GM18498 (cell line): ENCODE measurements at regions not wholly inside any gene's neighbourhood (a gene's known extent, or its start where the extent isn't known, plus 50 kb on each side); places are given as distances from the start of the nearest gene placed in this dataset.

Experiments used
- ATAC-seq: cut with Tn5 transposase; IDR thresholded peaks from one replicate; pipeline ENCODE4 v1.9.1; 2021; ENCODE audit warnings: mild to moderate bottlenecking, moderate library complexity; ENCODE audit not compliant: unreplicated experiment

GRCh38 chr3:88209356-88209755 is 59.6 kb downstream of the C3orf38 start:
- no peak for ATAC-seq

GRCh38 chr3:88211096-88211890 is 61.5 kb downstream of the C3orf38 start:
- ATAC-seq, result no peak

- ATAC-seq, result peak; percentile 94
Observed at GRCh38 chr3:88219138-88219792, 69.5 kb downstream of the C3orf38 start.

GRCh38 chr3:88220126-88220525 is 70.4 kb downstream of the C3orf38 start:
- ATAC-seq, result no peak

- ATAC-seq, result no peak
Observed at GRCh38 chr3:88221726-88222125, 72.0 kb downstream of the C3orf38 start.

GRCh38 chr3:88222343-88222742 is 72.6 kb downstream of the C3orf38 start:
- ATAC-seq, result no peak

GRCh38 chr3:88225326-88226008 is 75.7 kb downstream of the C3orf38 start:
- ATAC-seq, result no peak

GRCh38 chr3:88226910-88227309 is 77.2 kb downstream of the C3orf38 start:
- no peak for ATAC-seq

- no peak for ATAC-seq
Observed at GRCh38 chr3:88230638-88231037, 80.9 kb downstream of the C3orf38 start.

GRCh38 chr3:88231207-88231606 is 81.4 kb downstream of the C3orf38 start:
- ATAC-seq, result no peak

- ATAC-seq, result no peak
Observed at GRCh38 chr3:88231632-88232031, 81.9 kb downstream of the C3orf38 start.

GRCh38 chr3:88235102-88235501 is 85.3 kb downstream of the C3orf38 start:
- ATAC-seq, result no peak

- ATAC-seq, result no peak
Observed at GRCh38 chr3:88239870-88240269, 90.1 kb downstream of the C3orf38 start.

- no peak for ATAC-seq
Observed at GRCh38 chr3:88248658-88249057, 98.9 kb downstream of the C3orf38 start.

- ATAC-seq, result no peak
Observed at GRCh38 chr3:88259045-88259444, 109.3 kb downstream of the C3orf38 start.

- no peak for ATAC-seq
Observed at GRCh38 chr3:88262527-88262926, 112.8 kb downstream of the C3orf38 start.

GRCh38 chr3:88263417-88264100 is 113.8 kb downstream of the C3orf38 start:
- no peak for ATAC-seq

- ATAC-seq, result no peak
Observed at GRCh38 chr3:88267441-88267840, 117.7 kb downstream of the C3orf38 start.

GRCh38 chr3:88267847-88268246 is 118.1 kb downstream of the C3orf38 start:
- no peak for ATAC-seq

GRCh38 chr3:88280326-88280725 is 130.6 kb downstream of the C3orf38 start:
- no peak for ATAC-seq

- no peak for ATAC-seq
Observed at GRCh38 chr3:88282528-88283241, 132.9 kb downstream of the C3orf38 start.
